Liver (tissue), 3 donors: ENCODE measurements at regions not wholly inside any gene's neighbourhood (a gene's known extent, or its start where the extent isn't known, plus 50 kb on each side); places are given as distances from the start of the nearest gene placed in this dataset.

Experiments
- CTCF ChIP-seq: fragments of 150-350 bp; IDR thresholded peaks from 2 replicates; pipeline ENCODE4 v1.5.1; 2017; ENCODE audit warnings: improper control_type of control experiment, low read depth, low read length; ENCODE audit not compliant: missing input control
- EGR1 ChIP-seq, 2 donors: IDR thresholded peaks; 2 replicates each; pipeline ENCODE4 v1.6.1; 2016 to 2018; ENCODE audit warnings: antibody characterized with exemption in 2 of 2, low read depth in 2 of 2
- FOXA1 ChIP-seq: IDR thresholded peaks from 2 replicates; pipeline ENCODE4 v1.6.1; 2016; ENCODE audit warnings: antibody characterized with exemption
- FOXA2 ChIP-seq: IDR thresholded peaks from 2 replicates; pipeline ENCODE4 v1.6.1; 2016; ENCODE audit warnings: antibody characterized with exemption
- GABPA ChIP-seq, 2 donors: IDR thresholded peaks in 1 of 2; conservative IDR thresholded peaks in 1 of 2; 2 replicates each; pipeline ENCODE4 v1.6.1; 2016; ENCODE audit warnings: antibody characterized with exemption in 2 of 2, mild to moderate bottlenecking in 1 of 2, moderate library complexity in 1 of 2
- HNF4G ChIP-seq: IDR thresholded peaks from 2 replicates; pipeline ENCODE4 v1.6.1; 2016; ENCODE audit warnings: antibody characterized with exemption
- MAX ChIP-seq: IDR thresholded peaks from 2 replicates; pipeline ENCODE4 v1.6.1; 2016; ENCODE audit warnings: antibody characterized with exemption
- RAD21 ChIP-seq, 2 donors: IDR thresholded peaks; 2 replicates each; pipeline ENCODE4 v1.6.1; 2016; ENCODE audit warnings: antibody characterized with exemption in 2 of 2, mild to moderate bottlenecking in 2 of 2
- REST ChIP-seq: IDR thresholded peaks from 2 replicates; pipeline ENCODE4 v1.6.1; 2016; ENCODE audit warnings: antibody characterized with exemption, mild to moderate bottlenecking
- RXRA ChIP-seq, 2 donors: IDR thresholded peaks; 2 replicates each; pipeline ENCODE4 v1.6.1; 2017 to 2018; ENCODE audit warnings: antibody characterized with exemption in 2 of 2, mild to moderate bottlenecking in 1 of 2
- SP1 ChIP-seq: IDR thresholded peaks from 2 replicates; pipeline ENCODE4 v1.6.1; 2018; ENCODE audit warnings: antibody characterized with exemption, mild to moderate bottlenecking
- TAF1 ChIP-seq: conservative IDR thresholded peaks from 2 replicates; pipeline ENCODE4 v1.6.1; 2016; ENCODE audit warnings: antibody characterized with exemption, mild to moderate bottlenecking
- YY1 ChIP-seq: IDR thresholded peaks from 2 replicates; pipeline ENCODE4 v1.6.1; 2016; ENCODE audit warnings: antibody characterized with exemption, mild to moderate bottlenecking
- ZBTB33 ChIP-seq: IDR thresholded peaks from 2 replicates; pipeline ENCODE4 v1.6.1; 2016; ENCODE audit warnings: antibody characterized with exemption
- donor health status: healthy.
- donor health status: healthy.

GRCh38 chr9:30010691-30011090, 2373.8 kb upstream of the ACO1 start:
- TF ChIP-seq CTCF (no peak), RXRA (IDR thresholded peaks at IDR 0.05) (no peak), RAD21 (IDR thresholded peaks at IDR 0.05) (no peak), GABPA (IDR thresholded peaks at IDR 0.05 in 1 of 2, conservative IDR thresholded peaks at IDR 0.05 in 1 of 2) (no peak), REST (no peak), YY1 (no peak), FOXA1 (no peak), EGR1 (IDR thresholded peaks at IDR 0.05; ENCODE audit: low read depth in 2 of 2) (no peak), TAF1 (no peak), MAX (no peak), HNF4G (no peak), SP1 (no peak), FOXA2 (no peak), ZBTB33 (no peak)
